B cell (primary cell): ENCODE measurements at regions not wholly inside any gene's neighbourhood (a gene's known extent, or its start where the extent isn't known, plus 50 kb on each side); places are given as distances from the start of the nearest gene placed in this dataset.

Experiments
- EZH2 ChIP-seq: IDR thresholded peaks from 2 replicates; pipeline ENCODE4 v1.6.1; 2012; ENCODE audit warnings: borderline replicate concordance, low read depth, mild to moderate bottlenecking, moderate library complexity, low read length; ENCODE audit not compliant: insufficient read depth, poor library complexity, severe bottlenecking
- TF ChIP-seq, protein P1 (sequence below): fragments of 200-600 bp; IDR thresholded peaks from one replicate; pipeline ENCODE4 v1.8.0; 2022; ENCODE audit warnings: antibody characterized with exemption, mild to moderate bottlenecking

DNA sequence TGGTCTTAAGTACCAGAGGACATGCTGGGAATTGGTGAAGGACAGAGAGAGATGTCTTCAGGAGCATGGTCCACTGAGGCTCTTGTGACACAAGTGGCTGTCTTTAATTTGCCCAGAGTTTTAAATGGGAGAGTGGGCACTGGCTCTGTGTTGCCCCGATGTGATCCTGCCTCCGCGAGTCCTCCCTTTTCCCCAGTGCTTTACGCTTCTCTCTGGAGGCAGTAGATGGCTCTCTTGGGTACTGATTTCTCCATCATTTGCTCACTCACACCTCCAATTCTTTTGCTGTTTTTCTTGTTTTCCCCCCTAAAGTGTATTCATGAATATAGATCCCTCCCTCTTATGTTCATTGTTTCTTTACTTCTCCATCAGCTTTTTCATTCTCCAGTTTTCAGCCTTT, 74.3 kb downstream of the EMP1 start:
- TF ChIP-seq, protein P1, sequence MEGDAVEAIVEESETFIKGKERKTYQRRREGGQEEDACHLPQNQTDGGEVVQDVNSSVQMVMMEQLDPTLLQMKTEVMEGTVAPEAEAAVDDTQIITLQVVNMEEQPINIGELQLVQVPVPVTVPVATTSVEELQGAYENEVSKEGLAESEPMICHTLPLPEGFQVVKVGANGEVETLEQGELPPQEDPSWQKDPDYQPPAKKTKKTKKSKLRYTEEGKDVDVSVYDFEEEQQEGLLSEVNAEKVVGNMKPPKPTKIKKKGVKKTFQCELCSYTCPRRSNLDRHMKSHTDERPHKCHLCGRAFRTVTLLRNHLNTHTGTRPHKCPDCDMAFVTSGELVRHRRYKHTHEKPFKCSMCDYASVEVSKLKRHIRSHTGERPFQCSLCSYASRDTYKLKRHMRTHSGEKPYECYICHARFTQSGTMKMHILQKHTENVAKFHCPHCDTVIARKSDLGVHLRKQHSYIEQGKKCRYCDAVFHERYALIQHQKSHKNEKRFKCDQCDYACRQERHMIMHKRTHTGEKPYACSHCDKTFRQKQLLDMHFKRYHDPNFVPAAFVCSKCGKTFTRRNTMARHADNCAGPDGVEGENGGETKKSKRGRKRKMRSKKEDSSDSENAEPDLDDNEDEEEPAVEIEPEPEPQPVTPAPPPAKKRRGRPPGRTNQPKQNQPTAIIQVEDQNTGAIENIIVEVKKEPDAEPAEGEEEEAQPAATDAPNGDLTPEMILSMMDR: no peak
- no peak for TF ChIP-seq EZH2
